Trophoblast cell (in vitro differentiated cells and primary cell): ENCODE measurements at regions not wholly inside any gene's neighbourhood (a gene's known extent, or its start where the extent isn't known, plus 50 kb on each side); places are given as distances from the start of the nearest gene placed in this dataset.
A peak's percentile ranks its signal among the peaks of the same experiment; 100 is the strongest.

ENCODE experiments used
- DNase-seq, 2 donors: peaks; one replicate each; pipeline ENCODE4 v3.0.0-alpha.2; 2016
- H2AFZ ChIP-seq: 2 replicates; pipeline ENCODE4 v1.6.1; 2013; ENCODE audit warnings: low read length, moderate library complexity, mild to moderate bottlenecking; ENCODE audit not compliant: insufficient read depth, poor library complexity
- H2AK5ac ChIP-seq: 2 replicates; pipeline ENCODE4 v1.6.1; 2013; ENCODE audit warnings: mild to moderate bottlenecking, low read length
- H2BK120ac ChIP-seq: 2 replicates; pipeline ENCODE4 v1.6.1; 2013; ENCODE audit warnings: low read length, mild to moderate bottlenecking, moderate library complexity; ENCODE audit not compliant: insufficient read depth, poor library complexity
- H2BK12ac ChIP-seq: 2 replicates; pipeline ENCODE4 v1.6.1; 2013; ENCODE audit warnings: mild to moderate bottlenecking, low read length, moderate library complexity
- H2BK5ac ChIP-seq: 2 replicates; pipeline ENCODE4 v1.6.1; 2013; ENCODE audit warnings: low read length, low read depth, moderate library complexity, mild to moderate bottlenecking; ENCODE audit not compliant: poor library complexity
- H3K14ac ChIP-seq: 2 replicates; pipeline ENCODE4 v1.6.1; 2013; ENCODE audit warnings: mild to moderate bottlenecking, low read length
- H3K18ac ChIP-seq: 2 replicates; pipeline ENCODE4 v1.6.1; 2013; ENCODE audit warnings: mild to moderate bottlenecking, low read length
- H3K23ac ChIP-seq: 2 replicates; pipeline ENCODE4 v1.6.1; 2013; ENCODE audit warnings: low read length
- H3K27ac ChIP-seq: 2 replicates; pipeline ENCODE4 v1.5.1; 2013; ENCODE audit warnings: low read depth, mild to moderate bottlenecking, inconsistent platforms, low read length, moderate library complexity
- H3K27me3 ChIP-seq: 2 replicates; pipeline ENCODE4 v1.6.1; 2013; ENCODE audit warnings: inconsistent platforms, mild to moderate bottlenecking, low read length, moderate library complexity; ENCODE audit not compliant: insufficient read depth
- H3K36me3 ChIP-seq, 2 experiments: 1 replicate in 1 of 2; 2 replicates in 1 of 2; pipeline ENCODE4 v1.6.1; 2013; ENCODE audit warnings: low read length in 2 of 2, mild to moderate bottlenecking in 2 of 2, moderate library complexity in 1 of 2; ENCODE audit not compliant: insufficient read depth in 2 of 2, control insufficient read depth in 1 of 2
- H3K4ac ChIP-seq: 2 replicates; pipeline ENCODE4 v1.6.1; 2013; ENCODE audit warnings: low read depth, mild to moderate bottlenecking, low read length, moderate library complexity
- H3K4me1 ChIP-seq, 2 experiments: 1 replicate in 1 of 2; 2 replicates in 1 of 2; pipeline ENCODE4 v1.6.1; 2013; ENCODE audit warnings: low read length in 2 of 2, mild to moderate bottlenecking in 2 of 2, moderate library complexity in 1 of 2; ENCODE audit not compliant: insufficient read depth in 2 of 2, control insufficient read depth in 1 of 2
- H3K4me2 ChIP-seq: 2 replicates; pipeline ENCODE4 v1.6.1; 2013; ENCODE audit warnings: inconsistent platforms, mild to moderate bottlenecking, low read length, moderate library complexity
- H3K4me3 ChIP-seq: 2 replicates; pipeline ENCODE4 v1.5.1; 2013; ENCODE audit warnings: mild to moderate bottlenecking, low read depth, low read length, inconsistent platforms
- H3K79me1 ChIP-seq: one replicate; pipeline ENCODE4 v1.6.1; 2013; ENCODE audit warnings: low read length
- H3K79me2 ChIP-seq: 2 replicates; pipeline ENCODE4 v1.6.1; 2013; ENCODE audit warnings: low read length, mild to moderate bottlenecking; ENCODE audit not compliant: control insufficient read depth, insufficient read depth, poor library complexity
- H3K9ac ChIP-seq: 2 replicates; pipeline ENCODE4 v1.6.1; 2013; ENCODE audit warnings: mild to moderate bottlenecking, low read length
- H3K9me3 ChIP-seq: 2 replicates; pipeline ENCODE4 v1.6.1; 2013; ENCODE audit warnings: low read depth, mild to moderate bottlenecking, control low read depth, inconsistent platforms, low read length; ENCODE audit not compliant: insufficient read depth
- H4K12ac ChIP-seq: 2 replicates; pipeline ENCODE4 v1.6.1; 2013; ENCODE audit warnings: low read depth, mild to moderate bottlenecking, low read length, moderate library complexity
- H4K8ac ChIP-seq: 2 replicates; pipeline ENCODE4 v1.6.1; 2013; ENCODE audit warnings: low read depth, mild to moderate bottlenecking, low read length, moderate library complexity
- H4K91ac ChIP-seq: one replicate; pipeline ENCODE4 v1.6.1; 2013; ENCODE audit warnings: low read depth, mild to moderate bottlenecking, low read length, moderate library complexity
- WGBS: extraction: QIAGEN DNeasy Blood & Tissue Kit; methylation state at CpG from one replicate; pipeline ENCODE4 v1.1.7; 2013; ENCODE audit warnings: missing lambda C conversion rate; ENCODE audit not compliant: insufficient read length, insufficient coverage; ENCODE audit errors: extremely low coverage; 5-methylcytosine and 5-hydroxymethylcytosine counted together

GRCh38 chr1:108071601-108072000, 106.6 kb upstream of the VAV3 start:
- H2BK5ac ChIP-seq = no peak overlapping the region
- H3K9ac ChIP-seq = no peak overlapping the region

GRCh38 chr1:108070662-108071061, 105.7 kb upstream of the VAV3 start:
- Histone ChIP-seq H3K4me3 (no peak overlapping the region), H2BK5ac (no peak overlapping the region), H2BK12ac (no peak overlapping the region), H4K91ac (no peak overlapping the region), H3K4ac (no peak overlapping the region), H3K79me1 (no peaks in the 10 kb centered on the region), H4K8ac (no peak overlapping the region), H3K14ac (no peak overlapping the region), H3K36me3 (no peaks in the 10 kb centered on the region), H3K4me2 (no peak overlapping the region), H2AK5ac (no peak overlapping the region), H2BK120ac (no peak overlapping the region), H3K79me2 (no peaks in the 10 kb centered on the region), H3K27ac (no peak overlapping the region), H3K18ac (no peak overlapping the region), H2AFZ (no peak overlapping the region), H4K12ac (no peak overlapping the region), H3K23ac (no peak overlapping the region), H3K9ac (no peak overlapping the region), H3K9me3 (no peaks in the 10 kb centered on the region), H3K4me1 (no peaks in the 10 kb centered on the region), H3K27me3 (no peaks in the 10 kb centered on the region)
- WGBS = no CpG with 5 or more reads among the region's 2 CpGs
- no peak for DNase-seq

More at GRCh38 chr1:108071601-108072000, 106.6 kb upstream of the VAV3 start:
- no CpG with 5 or more reads among the region's 2 CpGs for WGBS
- DNase-seq = no peak
- Histone ChIP-seq H3K14ac (no peak overlapping the region), H4K8ac (no peak overlapping the region), H3K4ac (no peak overlapping the region), H3K9me3 (no peaks in the 10 kb centered on the region), H3K79me2 (no peaks in the 10 kb centered on the region), H3K4me1 (no peaks in the 10 kb centered on the region), H3K4me3 (no peak overlapping the region), H4K91ac (no peak overlapping the region), H3K4me2 (no peak overlapping the region), H2AFZ (no peak overlapping the region), H2BK12ac (no peak overlapping the region), H3K79me1 (no peaks in the 10 kb centered on the region), H3K27me3 (no peaks in the 10 kb centered on the region), H2BK120ac (no peak overlapping the region), H3K27ac (no peak overlapping the region), H3K23ac (no peak overlapping the region), H2AK5ac (no peak overlapping the region), H3K18ac (no peak overlapping the region), H4K12ac (no peak overlapping the region), H3K36me3 (no peaks in the 10 kb centered on the region)

GRCh38 chr1:108067884-108068540, 103.0 kb upstream of the VAV3 start:
- H2BK12ac ChIP-seq = no peak overlapping the region
- no peak overlapping the region for H2BK120ac ChIP-seq
- no CpG with 5 or more reads among the region's 2 CpGs for WGBS
- H2AFZ ChIP-seq = no peak overlapping the region
- H3K79me1 ChIP-seq = no peaks in the 10 kb centered on the region
- H4K12ac ChIP-seq = no peak overlapping the region
- no peak overlapping the region for H3K18ac ChIP-seq
- no peak overlapping the region for H3K4me3 ChIP-seq
- no peak overlapping the region for H4K8ac ChIP-seq
- H3K23ac ChIP-seq = no peak overlapping the region
- H3K36me3 ChIP-seq = no peaks in the 10 kb centered on the region
- H2AK5ac ChIP-seq = no peak overlapping the region
- H3K14ac ChIP-seq = no peak overlapping the region
- no peak overlapping the region for H3K4me2 ChIP-seq
- no peak overlapping the region for H3K4ac ChIP-seq
- no peak overlapping the region for H3K27ac ChIP-seq
- H4K91ac ChIP-seq = no peak overlapping the region
- H2BK5ac ChIP-seq = no peak overlapping the region
- DNase-seq = peak in 1 of 2 donors; percentile 57
- H3K9me3 ChIP-seq = no peaks in the 10 kb centered on the region
- no peaks in the 10 kb centered on the region for H3K27me3 ChIP-seq
- H3K79me2 ChIP-seq = no peaks in the 10 kb centered on the region
- no peak overlapping the region for H3K9ac ChIP-seq
- H3K4me1 ChIP-seq = no peaks in the 10 kb centered on the region

- Histone ChIP-seq H3K27ac (no peak overlapping the region), H3K4me2 (no peak overlapping the region), H3K79me2 (no peaks in the 10 kb centered on the region), H3K36me3 (no peaks in the 10 kb centered on the region), H3K4me1 (no peaks in the 10 kb centered on the region), H2AK5ac (no peak overlapping the region), H3K9me3 (no peaks in the 10 kb centered on the region), H4K8ac (no peak overlapping the region), H2BK120ac (no peak overlapping the region), H2AFZ (no peak overlapping the region), H2BK12ac (no peak overlapping the region), H3K27me3 (no peaks in the 10 kb centered on the region), H4K12ac (no peak overlapping the region), H3K79me1 (no peaks in the 10 kb centered on the region), H3K4me3 (no peak overlapping the region), H3K4ac (no peak overlapping the region), H2BK5ac (no peak overlapping the region), H3K14ac (no peak overlapping the region), H3K9ac (no peak overlapping the region), H3K18ac (no peak overlapping the region), H4K91ac (no peak overlapping the region), H3K23ac (no peak overlapping the region)
- no peak for DNase-seq
- no CpG with 5 or more reads among the region's 1 CpG for WGBS
Measured at GRCh38 chr1:108066808-108067207, 101.8 kb upstream of the VAV3 start.
